Prostate gland (tissue), 2 donors: ENCODE measurements at regions not wholly inside any gene's neighbourhood (a gene's known extent, or its start where the extent isn't known, plus 50 kb on each side); places are given as distances from the start of the nearest gene placed in this dataset.

ENCODE experiments used
- POLR2A ChIP-seq: fragments of 450-650 bp; IDR thresholded peaks from one replicate; pipeline ENCODE4 v1.6.1; 2016; ENCODE audit warnings: antibody characterized with exemption, mild to moderate bottlenecking
- POLR2AphosphoS5 ChIP-seq: sonication (generic); formaldehyde crosslinking; IDR thresholded peaks from one replicate; pipeline ENCODE4 v1.6.1; 2017; ENCODE audit warnings: antibody characterized with exemption
- TF ChIP-seq, protein P1 (sequence below), 4 experiments: fragments of 200-600 bp in 2 of 4; fragments of 450-650 bp in 2 of 4; sonication (generic) in 2 of 4; IDR thresholded peaks; 1 replicate in 3 of 4; 2 replicates in 1 of 4; pipeline ENCODE4 v1.5.1; 2016 to 2019; ENCODE audit warnings: antibody characterized with exemption in 4 of 4, mild to moderate bottlenecking in 2 of 4, moderate library complexity in 2 of 4

DNA sequence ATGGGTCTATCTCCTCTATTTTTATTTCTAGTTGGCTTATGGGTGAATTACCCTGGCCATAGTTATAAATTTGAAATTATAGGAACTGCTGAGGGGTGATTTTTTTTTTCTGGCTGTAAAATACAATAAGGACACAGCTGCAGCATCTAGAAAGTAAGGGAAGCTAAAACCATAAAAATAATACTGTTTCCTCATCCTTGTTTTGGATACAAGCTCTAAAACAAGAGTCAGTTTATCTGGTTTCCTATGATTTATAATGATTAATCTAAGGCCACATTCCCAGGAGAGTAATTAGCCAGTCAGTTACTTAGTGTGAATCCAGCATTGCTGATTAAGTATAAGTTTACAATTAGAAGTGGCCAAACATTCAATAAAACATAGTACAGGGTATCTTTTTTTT, 219.1 kb upstream of the NBEA start:
- TF ChIP-seq, protein P1, sequence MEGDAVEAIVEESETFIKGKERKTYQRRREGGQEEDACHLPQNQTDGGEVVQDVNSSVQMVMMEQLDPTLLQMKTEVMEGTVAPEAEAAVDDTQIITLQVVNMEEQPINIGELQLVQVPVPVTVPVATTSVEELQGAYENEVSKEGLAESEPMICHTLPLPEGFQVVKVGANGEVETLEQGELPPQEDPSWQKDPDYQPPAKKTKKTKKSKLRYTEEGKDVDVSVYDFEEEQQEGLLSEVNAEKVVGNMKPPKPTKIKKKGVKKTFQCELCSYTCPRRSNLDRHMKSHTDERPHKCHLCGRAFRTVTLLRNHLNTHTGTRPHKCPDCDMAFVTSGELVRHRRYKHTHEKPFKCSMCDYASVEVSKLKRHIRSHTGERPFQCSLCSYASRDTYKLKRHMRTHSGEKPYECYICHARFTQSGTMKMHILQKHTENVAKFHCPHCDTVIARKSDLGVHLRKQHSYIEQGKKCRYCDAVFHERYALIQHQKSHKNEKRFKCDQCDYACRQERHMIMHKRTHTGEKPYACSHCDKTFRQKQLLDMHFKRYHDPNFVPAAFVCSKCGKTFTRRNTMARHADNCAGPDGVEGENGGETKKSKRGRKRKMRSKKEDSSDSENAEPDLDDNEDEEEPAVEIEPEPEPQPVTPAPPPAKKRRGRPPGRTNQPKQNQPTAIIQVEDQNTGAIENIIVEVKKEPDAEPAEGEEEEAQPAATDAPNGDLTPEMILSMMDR (IDR thresholded peaks at IDR 0.05) = no peak
- TF ChIP-seq POLR2A (no peak), POLR2AphosphoS5 (no peak)
